ENCODE measurements at regions not wholly inside any gene's neighbourhood (a gene's known extent, or its start where the extent isn't known, plus 50 kb on each side); places are given as distances from the start of the nearest gene placed in this dataset.
"Not testable (repeated sequence)": the region's sequence is repeated elsewhere in the genome, so short reads cannot be mapped to it uniquely, and the experiment has no call there.

DNA sequence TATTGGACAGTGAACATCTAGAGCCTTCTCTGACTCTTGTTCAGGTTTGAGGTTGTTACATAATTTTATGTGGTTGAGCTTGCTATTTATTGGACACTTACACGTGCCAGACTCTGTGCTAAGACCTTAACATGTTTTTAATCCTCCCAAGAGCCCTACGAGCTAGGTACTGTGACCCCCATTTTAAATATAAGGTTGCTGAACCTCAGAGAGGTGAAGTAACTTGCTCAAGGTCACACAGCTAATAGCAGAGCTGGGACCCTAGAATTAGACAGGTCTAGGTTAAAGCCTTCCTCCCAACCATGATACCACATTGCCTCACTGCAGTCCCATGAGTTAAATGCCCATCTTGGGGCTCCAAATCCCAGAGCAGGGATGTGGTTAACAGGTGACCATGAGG, 135.7 kb upstream of the PITX1 start:
- no peaks in the 10 kb centered on the region for H3K9me3 Mint-ChIP-seq (ENCODE audit: unreplicated experiment)
- H3K27me3 Mint-ChIP-seq (ENCODE audit: unreplicated experiment), result peaks cover 84% of the 10 kb centered on the region

DNA sequence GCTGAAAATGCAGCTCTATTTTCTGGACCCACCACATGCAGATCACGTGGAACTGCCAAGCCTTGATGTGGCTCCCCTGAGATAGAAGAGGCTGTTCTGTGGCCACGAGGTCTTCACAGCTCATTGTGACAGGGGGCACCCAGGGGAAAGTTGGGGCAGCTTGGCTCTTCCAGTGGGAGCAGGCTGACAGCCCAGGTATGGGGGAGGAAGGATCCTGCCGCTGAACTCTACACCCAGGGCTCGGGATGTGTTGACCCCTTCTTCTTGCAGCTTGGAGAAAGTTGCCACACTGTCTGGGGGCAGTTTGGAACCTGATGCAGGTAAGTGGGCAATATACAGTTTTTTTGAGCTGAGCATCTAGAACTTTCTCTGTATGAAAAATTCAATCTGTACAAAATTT, 133.6 kb upstream of the PITX1 start:
- Mint-ChIP-seq H3K27me3 (ENCODE audit: unreplicated experiment) (peaks cover 81% of the 10 kb centered on the region), H3K9me3 (ENCODE audit: unreplicated experiment) (no peaks in the 10 kb centered on the region), H3K27ac (ENCODE audit: unreplicated experiment) (no peak overlapping the region), H3K4me1 (ENCODE audit: unreplicated experiment) (no peaks in the 10 kb centered on the region), H3K4me3 (ENCODE audit: unreplicated experiment) (no peak overlapping the region), H3K36me3 (ENCODE audit: unreplicated experiment) (no peaks in the 10 kb centered on the region)
- peak; percentile 74 for DNase-seq (ENCODE audit: extremely low spot score, unreplicated experiment)
- TF ChIP-seq, protein P1, sequence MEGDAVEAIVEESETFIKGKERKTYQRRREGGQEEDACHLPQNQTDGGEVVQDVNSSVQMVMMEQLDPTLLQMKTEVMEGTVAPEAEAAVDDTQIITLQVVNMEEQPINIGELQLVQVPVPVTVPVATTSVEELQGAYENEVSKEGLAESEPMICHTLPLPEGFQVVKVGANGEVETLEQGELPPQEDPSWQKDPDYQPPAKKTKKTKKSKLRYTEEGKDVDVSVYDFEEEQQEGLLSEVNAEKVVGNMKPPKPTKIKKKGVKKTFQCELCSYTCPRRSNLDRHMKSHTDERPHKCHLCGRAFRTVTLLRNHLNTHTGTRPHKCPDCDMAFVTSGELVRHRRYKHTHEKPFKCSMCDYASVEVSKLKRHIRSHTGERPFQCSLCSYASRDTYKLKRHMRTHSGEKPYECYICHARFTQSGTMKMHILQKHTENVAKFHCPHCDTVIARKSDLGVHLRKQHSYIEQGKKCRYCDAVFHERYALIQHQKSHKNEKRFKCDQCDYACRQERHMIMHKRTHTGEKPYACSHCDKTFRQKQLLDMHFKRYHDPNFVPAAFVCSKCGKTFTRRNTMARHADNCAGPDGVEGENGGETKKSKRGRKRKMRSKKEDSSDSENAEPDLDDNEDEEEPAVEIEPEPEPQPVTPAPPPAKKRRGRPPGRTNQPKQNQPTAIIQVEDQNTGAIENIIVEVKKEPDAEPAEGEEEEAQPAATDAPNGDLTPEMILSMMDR (IDR thresholded peaks at IDR 0.05), result no peak

More for the DNA sequence above, 135.7 kb upstream of the PITX1 start:
- TF ChIP-seq, protein P1 (IDR thresholded peaks at IDR 0.05), result no peak
- Mint-ChIP-seq H3K36me3 (ENCODE audit: unreplicated experiment) (no peaks in the 10 kb centered on the region), H3K27ac (ENCODE audit: unreplicated experiment) (no peak overlapping the region), H3K4me1 (ENCODE audit: unreplicated experiment) (no peaks in the 10 kb centered on the region), H3K4me3 (ENCODE audit: unreplicated experiment) (no peak overlapping the region)
- DNase-seq (ENCODE audit: extremely low spot score, unreplicated experiment), result no peak

DNA sequence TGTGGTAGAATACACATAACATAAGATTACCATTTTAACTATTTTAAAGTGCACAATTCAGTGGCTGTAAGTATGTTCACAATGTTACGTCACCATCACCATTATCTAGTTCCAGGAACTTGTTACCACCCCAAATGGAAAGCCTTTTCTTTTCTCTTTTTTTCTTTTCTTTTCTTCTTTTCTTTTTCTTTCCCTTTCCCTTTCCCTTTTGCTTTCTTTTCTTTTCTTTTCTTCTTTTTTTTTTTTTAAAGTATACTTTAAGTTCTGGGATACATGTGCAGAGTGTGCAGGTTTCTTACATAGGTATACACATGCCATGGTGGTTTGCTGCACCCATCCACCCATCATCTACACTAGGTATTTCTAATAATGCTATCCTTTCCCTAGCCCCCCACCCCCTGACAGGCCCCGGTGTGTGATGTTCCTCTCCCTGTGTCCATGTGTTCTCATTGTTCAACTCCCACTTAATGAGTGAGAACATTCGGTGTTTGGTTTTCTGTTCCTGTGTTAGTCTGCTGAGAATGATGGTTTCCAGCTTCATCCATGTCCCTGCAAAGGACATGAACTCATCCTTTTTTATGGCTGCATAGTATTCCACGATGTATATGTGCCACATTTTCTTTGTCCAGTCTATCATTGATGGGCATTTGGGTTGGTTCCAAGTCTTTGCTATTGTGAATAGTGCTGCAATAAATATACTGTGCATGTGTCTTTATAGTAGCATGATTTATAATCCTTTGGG, 131.0 kb upstream of the PITX1 start:
- H3K27ac Mint-ChIP-seq (ENCODE audit: unreplicated experiment); H3K4me1 Mint-ChIP-seq (ENCODE audit: unreplicated experiment); H3K4me3 Mint-ChIP-seq (ENCODE audit: unreplicated experiment); H3K36me3 Mint-ChIP-seq (ENCODE audit: unreplicated experiment); H3K9me3 Mint-ChIP-seq (ENCODE audit: unreplicated experiment); DNase-seq (ENCODE audit: extremely low spot score, unreplicated experiment): not testable (repeated sequence)
- peaks cover 69% of the 10 kb centered on the region for H3K27me3 Mint-ChIP-seq (ENCODE audit: unreplicated experiment)

DNA sequence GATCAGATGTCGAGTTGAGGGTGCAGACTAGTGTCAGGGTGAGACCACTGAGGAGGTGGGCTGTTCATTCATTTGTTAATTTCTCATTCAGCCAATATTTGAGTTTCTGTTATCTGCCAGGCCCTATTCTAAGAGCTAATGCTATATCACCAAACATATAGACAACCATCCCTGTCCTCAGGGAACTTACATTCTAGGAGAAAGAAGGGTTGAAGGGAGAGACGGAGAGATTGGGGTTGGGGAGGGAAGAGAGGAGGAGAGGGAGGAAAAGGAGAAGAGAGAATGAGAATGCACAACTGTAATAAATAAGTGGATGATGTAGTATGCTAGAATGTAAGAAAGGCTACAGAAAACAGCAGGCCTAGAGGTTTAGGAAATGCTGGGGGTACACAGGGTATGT, 129.9 kb upstream of the PITX1 start:
- Mint-ChIP-seq H3K36me3 (ENCODE audit: unreplicated experiment) (no peaks in the 10 kb centered on the region), H3K27me3 (ENCODE audit: unreplicated experiment) (peaks cover 75% of the 10 kb centered on the region), H3K4me3 (ENCODE audit: unreplicated experiment) (no peak overlapping the region), H3K9me3 (ENCODE audit: unreplicated experiment) (peaks cover 15% of the 10 kb centered on the region), H3K4me1 (ENCODE audit: unreplicated experiment) (no peaks in the 10 kb centered on the region), H3K27ac (ENCODE audit: unreplicated experiment) (no peak overlapping the region)
- DNase-seq (ENCODE audit: extremely low spot score, unreplicated experiment), result no peak
- TF ChIP-seq, protein P1 (IDR thresholded peaks at IDR 0.05), result no peak

DNA sequence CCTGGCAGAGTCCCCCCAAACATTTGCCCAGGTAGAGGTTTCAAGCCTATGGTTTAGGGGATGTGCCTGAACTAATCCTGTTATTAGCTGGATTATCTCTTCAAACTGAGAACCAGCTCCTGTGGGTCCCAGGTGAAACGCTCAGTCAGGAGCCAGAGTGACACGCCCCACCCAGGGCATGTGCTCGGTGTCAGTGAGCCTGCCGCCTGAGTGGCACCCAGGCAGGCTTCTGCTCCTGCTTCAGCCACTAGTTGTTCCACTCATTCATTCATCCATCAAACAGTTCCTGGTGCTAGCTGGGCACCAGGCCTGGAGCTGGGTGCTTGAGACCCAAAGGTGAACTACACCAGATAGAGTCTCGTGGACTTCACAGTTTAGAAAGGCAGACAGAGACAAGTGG, 129.4 kb upstream of the PITX1 start:
- Mint-ChIP-seq H3K27me3 (ENCODE audit: unreplicated experiment) (peaks cover 75% of the 10 kb centered on the region), H3K4me1 (ENCODE audit: unreplicated experiment) (no peaks in the 10 kb centered on the region), H3K9me3 (ENCODE audit: unreplicated experiment) (peaks cover 21% of the 10 kb centered on the region), H3K36me3 (ENCODE audit: unreplicated experiment) (peaks cover 4% of the 10 kb centered on the region), H3K27ac (ENCODE audit: unreplicated experiment) (no peak overlapping the region), H3K4me3 (ENCODE audit: unreplicated experiment) (no peak overlapping the region)
- TF ChIP-seq, protein P1 (IDR thresholded peaks at IDR 0.05), result no peak
- DNase-seq (ENCODE audit: extremely low spot score, unreplicated experiment), result peak; percentile 68

All from osteocyte (in vitro differentiated cells).